Breast epithelium (tissue), 4 donors: ENCODE measurements at regions not wholly inside any gene's neighbourhood (a gene's known extent, or its start where the extent isn't known, plus 50 kb on each side); places are given as distances from the start of the nearest gene placed in this dataset.

Source experiments
- DNase-seq, 2 donors: peaks; one replicate each; pipeline ENCODE4 v3.0.0-alpha.2; 2019; ENCODE audit warnings: low spot score in 2 of 2
- H3K27ac ChIP-seq, 2 donors: fragments of 200-600 bp; sonication (generic) in 1 of 2; one replicate each; pipeline ENCODE4 v1.5.1; 2016 to 2019; ENCODE audit warnings: mild to moderate bottlenecking in 1 of 2
- H3K27me3 ChIP-seq, 2 donors: fragments of 200-600 bp; sonication (generic) in 1 of 2; one replicate each; pipeline versions ENCODE4 v1.5.1 to v1.6.0; 2017 to 2019; ENCODE audit warnings: control low read depth in 1 of 2, mild to moderate bottlenecking in 1 of 2
- H3K36me3 ChIP-seq: fragments of 200-600 bp; one replicate; pipeline ENCODE4 v1.5.1; 2019
- H3K4me1 ChIP-seq, 2 donors: fragments of 200-600 bp; sonication (generic); one replicate each; pipeline ENCODE4 v1.5.1; 2016 to 2019; ENCODE audit warnings: control low read depth in 1 of 2
- H3K4me3 ChIP-seq, 3 donors: fragments of 200-600 bp; sonication (generic); 1 replicate in 2 of 3; 2 replicates in 1 of 3; pipeline ENCODE4 v1.5.1; 2016 to 2019; ENCODE audit warnings: mild to moderate bottlenecking in 3 of 3, moderate library complexity in 2 of 3
- H3K9me3 ChIP-seq, 2 donors: fragments of 200-600 bp; sonication (generic) in 1 of 2; one replicate each; pipeline ENCODE4 v1.5.1; 2016 to 2019; ENCODE audit warnings: control low read depth in 1 of 2
- CTCF ChIP-seq, 3 donors: fragments of 450-650 bp; IDR thresholded peaks; one replicate each; pipeline ENCODE4 v1.5.1; 2016 to 2017; ENCODE audit warnings: antibody characterized with exemption in 3 of 3, mild to moderate bottlenecking in 3 of 3, moderate library complexity in 3 of 3
- POLR2A ChIP-seq: fragments of 450-650 bp; IDR thresholded peaks from one replicate; pipeline ENCODE4 v1.6.1; 2016; ENCODE audit warnings: antibody characterized with exemption, mild to moderate bottlenecking, moderate library complexity
- POLR2AphosphoS5 ChIP-seq, 3 donors: sonication (generic); formaldehyde crosslinking; IDR thresholded peaks; one replicate each; pipeline ENCODE4 v1.6.1; 2017; ENCODE audit warnings: antibody characterized with exemption in 3 of 3
- intact Hi-C: fragments of 100-400 bp; cut with DNase I; formaldehyde crosslinking; loops from one replicate; pipeline ENCODE4 v1.15.1; 2023; ENCODE audit warnings: low total_unique reads

- Histone ChIP-seq H3K4me1 (no peaks in the 10 kb centered on the region), H3K27ac (no peak overlapping the region), H3K4me3 (no peak overlapping the region), H3K27me3 (no peaks in the 10 kb centered on the region), H3K9me3 (no peaks in the 10 kb centered on the region), H3K36me3 (peaks cover 6% of the 10 kb centered on the region)
- TF ChIP-seq POLR2A, result no peak
- no peak for TF ChIP-seq CTCF (IDR thresholded peaks at IDR 0.05)
- TF ChIP-seq POLR2AphosphoS5 (IDR thresholded peaks at IDR 0.05), result no peak
- no peak for DNase-seq
- intact Hi-C loops, result no loop called here
Measured at GRCh38 chr7:112891698-112892097, 101.5 kb upstream of the TMEM168 start.

- Histone ChIP-seq H3K4me1 (no peaks in the 10 kb centered on the region), H3K4me3 (no peak overlapping the region), H3K27me3 (no peaks in the 10 kb centered on the region), H3K27ac (no peak overlapping the region), H3K36me3 (peaks cover 3% of the 10 kb centered on the region), H3K9me3 (no peaks in the 10 kb centered on the region)
- DNase-seq, result no peak
- TF ChIP-seq POLR2A (no peak), POLR2AphosphoS5 (IDR thresholded peaks at IDR 0.05) (no peak), CTCF (IDR thresholded peaks at IDR 0.05) (no peak)
- intact Hi-C loops, result no loop called here
Measured at GRCh38 chr7:112889834-112890438, 99.7 kb upstream of the TMEM168 start.

- Histone ChIP-seq H3K9me3 (no peaks in the 10 kb centered on the region), H3K4me3 (no peak overlapping the region), H3K4me1 (no peaks in the 10 kb centered on the region), H3K36me3 (no peaks in the 10 kb centered on the region), H3K27ac (no peak overlapping the region), H3K27me3 (no peaks in the 10 kb centered on the region)
- TF ChIP-seq POLR2AphosphoS5 (IDR thresholded peaks at IDR 0.05) (no peak), CTCF (IDR thresholded peaks at IDR 0.05) (no peak), POLR2A (no peak)
- intact Hi-C loops, result no loop called here
- DNase-seq, result no peak
Measured at GRCh38 chr7:112889268-112889667, 99.1 kb upstream of the TMEM168 start.

GRCh38 chr7:112888781-112889180, 98.6 kb upstream of the TMEM168 start:
- TF ChIP-seq POLR2AphosphoS5 (IDR thresholded peaks at IDR 0.05) (no peak), CTCF (IDR thresholded peaks at IDR 0.05) (no peak), POLR2A (no peak)
- H3K36me3 ChIP-seq, result no peaks in the 10 kb centered on the region
- no peaks in the 10 kb centered on the region for H3K4me1 ChIP-seq
- no peak overlapping the region for H3K4me3 ChIP-seq
- no peak for DNase-seq
- no peak overlapping the region for H3K27ac ChIP-seq
- no peaks in the 10 kb centered on the region for H3K27me3 ChIP-seq
- H3K9me3 ChIP-seq, result no peaks in the 10 kb centered on the region
- intact Hi-C loops, result no loop called here

- H3K36me3 ChIP-seq, result no peaks in the 10 kb centered on the region
- intact Hi-C loops, result no loop called here
Measured at GRCh38 chr7:112887976-112888375, 97.8 kb upstream of the TMEM168 start.

More at GRCh38 chr7:112887976-112888375, 97.8 kb upstream of the TMEM168 start:
- Histone ChIP-seq H3K27me3 (no peaks in the 10 kb centered on the region), H3K27ac (no peak overlapping the region), H3K9me3 (no peaks in the 10 kb centered on the region), H3K4me3 (no peak overlapping the region), H3K4me1 (no peaks in the 10 kb centered on the region)
- TF ChIP-seq POLR2AphosphoS5 (IDR thresholded peaks at IDR 0.05) (no peak), CTCF (IDR thresholded peaks at IDR 0.05) (no peak), POLR2A (no peak)
- no peak for DNase-seq
